Ascending aorta (tissue), 2 donors: ENCODE measurements at regions not wholly inside any gene's neighbourhood (a gene's known extent, or its start where the extent isn't known, plus 50 kb on each side); places are given as distances from the start of the nearest gene placed in this dataset.

Source experiments
- DNase-seq, 2 donors: peaks; one replicate each; pipeline ENCODE4 v3.0.0-alpha.2; 2019; ENCODE audit warnings: low spot score in 2 of 2
- H3K27ac ChIP-seq, 2 donors: fragments of 200-600 bp; sonication (generic); one replicate each; pipeline ENCODE4 v1.5.1; 2016 to 2017; ENCODE audit warnings: mild to moderate bottlenecking in 1 of 2
- H3K27me3 ChIP-seq: fragments of 200-600 bp; sonication (generic); one replicate; pipeline ENCODE4 v1.5.1; 2017
- H3K36me3 ChIP-seq, 2 donors: fragments of 200-600 bp; sonication (generic); one replicate each; pipeline ENCODE4 v1.5.1; 2016
- H3K4me1 ChIP-seq, 2 donors: fragments of 200-600 bp; sonication (generic); one replicate each; pipeline ENCODE4 v1.5.1; 2016 to 2017; ENCODE audit warnings: mild to moderate bottlenecking in 1 of 2
- H3K4me3 ChIP-seq, 2 donors: fragments of 200-600 bp; sonication (generic); one replicate each; pipeline ENCODE4 v1.5.1; 2016 to 2017; ENCODE audit warnings: mild to moderate bottlenecking in 1 of 2
- H3K9me3 ChIP-seq, 2 donors: fragments of 200-600 bp; sonication (generic); one replicate each; pipeline ENCODE4 v1.5.1; 2016
- CTCF ChIP-seq, 3 experiments: fragments of 200-600 bp in 2 of 3; fragments of 450-650 bp in 1 of 3; sonication (generic) in 2 of 3; IDR thresholded peaks; one replicate each; pipeline ENCODE4 v1.5.1; 2016 to 2019; ENCODE audit warnings: antibody characterized with exemption in 3 of 3, mild to moderate bottlenecking in 1 of 3, moderate library complexity in 1 of 3
- intact Hi-C: fragments of 100-400 bp; cut with DNase I; formaldehyde crosslinking; loops from one replicate; pipeline ENCODE4 v1.15.1; 2023

GRCh38 chr14:84959851-84960520, 570.0 kb upstream of the FLRT2 start:
- DNase-seq: no peak
- no peak overlapping the region for H3K27ac ChIP-seq
- no peak for TF ChIP-seq CTCF (IDR thresholded peaks at IDR 0.05)
- no peaks in the 10 kb centered on the region for H3K27me3 ChIP-seq
- intact Hi-C loops: no loop called here
- H3K4me1 ChIP-seq: no peaks in the 10 kb centered on the region
- H3K36me3 ChIP-seq: no peaks in the 10 kb centered on the region
- H3K9me3 ChIP-seq: no peaks in the 10 kb centered on the region
- no peak overlapping the region for H3K4me3 ChIP-seq

GRCh38 chr14:84961637-84962036, 568.3 kb upstream of the FLRT2 start:
- no peaks in the 10 kb centered on the region for H3K9me3 ChIP-seq
- DNase-seq: no peak
- intact Hi-C loops: no loop called here
- no peak overlapping the region for H3K4me3 ChIP-seq
- no peaks in the 10 kb centered on the region for H3K27me3 ChIP-seq
- H3K27ac ChIP-seq: no peak overlapping the region
- H3K4me1 ChIP-seq: no peaks in the 10 kb centered on the region
- no peak for TF ChIP-seq CTCF (IDR thresholded peaks at IDR 0.05)
- no peaks in the 10 kb centered on the region for H3K36me3 ChIP-seq

GRCh38 chr14:84963518-84963917, 566.4 kb upstream of the FLRT2 start:
- intact Hi-C loops: no loop called here
- no peaks in the 10 kb centered on the region for H3K36me3 ChIP-seq
- no peak for DNase-seq
- TF ChIP-seq CTCF (IDR thresholded peaks at IDR 0.05): no peak
- no peaks in the 10 kb centered on the region for H3K27me3 ChIP-seq
- no peak overlapping the region for H3K27ac ChIP-seq
- no peak overlapping the region for H3K4me3 ChIP-seq
- no peaks in the 10 kb centered on the region for H3K4me1 ChIP-seq
- H3K9me3 ChIP-seq: no peaks in the 10 kb centered on the region

- Histone ChIP-seq H3K4me1 (no peaks in the 10 kb centered on the region), H3K27ac (no peak overlapping the region), H3K36me3 (no peaks in the 10 kb centered on the region), H3K27me3 (no peaks in the 10 kb centered on the region), H3K9me3 (no peaks in the 10 kb centered on the region), H3K4me3 (no peak overlapping the region)
- intact Hi-C loops: no loop called here
- no peak for DNase-seq
- TF ChIP-seq CTCF (IDR thresholded peaks at IDR 0.05): no peak
Measured at GRCh38 chr14:84965279-84965678, 564.7 kb upstream of the FLRT2 start.

- TF ChIP-seq CTCF (IDR thresholded peaks at IDR 0.05): no peak
- H3K36me3 ChIP-seq: no peaks in the 10 kb centered on the region
- no peaks in the 10 kb centered on the region for H3K4me1 ChIP-seq
- no peaks in the 10 kb centered on the region for H3K27me3 ChIP-seq
- DNase-seq: no peak
- H3K9me3 ChIP-seq: no peaks in the 10 kb centered on the region
- no peak overlapping the region for H3K27ac ChIP-seq
- no peak overlapping the region for H3K4me3 ChIP-seq
- intact Hi-C loops: no loop called here
Measured at GRCh38 chr14:84969501-84969900, 560.4 kb upstream of the FLRT2 start.
